Suppressor macrophage treated with lipopolysaccharide for 1 hour (primary cell): ENCODE measurements at regions not wholly inside any gene's neighbourhood (a gene's known extent, or its start where the extent isn't known, plus 50 kb on each side); places are given as distances from the start of the nearest gene placed in this dataset.

ENCODE experiments used
- DNase-seq, 3 donors: peaks; one replicate each; pipeline ENCODE4 v3.0.0-alpha.2; 2020 to 2022

DNA sequence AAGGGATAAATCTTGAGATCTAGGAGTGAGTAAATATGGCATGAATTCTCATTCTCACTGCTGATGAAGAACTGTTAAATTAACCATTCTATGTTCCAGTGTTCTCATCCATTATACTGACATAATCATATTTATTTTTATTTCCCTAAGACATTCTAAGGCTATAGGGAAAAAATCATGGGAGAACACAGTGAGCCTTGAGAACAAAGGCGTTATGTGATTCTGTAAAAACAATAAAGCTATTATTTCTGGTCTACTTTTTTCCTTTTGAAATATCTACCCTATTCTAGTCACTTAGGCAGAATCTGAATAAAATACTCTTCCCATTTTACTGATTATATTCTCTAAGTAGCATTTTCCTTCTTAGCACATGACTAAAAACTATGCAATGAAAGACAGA is 155.7 kb upstream of the ADAMTS16 start:
- no peak for DNase-seq

DNA sequence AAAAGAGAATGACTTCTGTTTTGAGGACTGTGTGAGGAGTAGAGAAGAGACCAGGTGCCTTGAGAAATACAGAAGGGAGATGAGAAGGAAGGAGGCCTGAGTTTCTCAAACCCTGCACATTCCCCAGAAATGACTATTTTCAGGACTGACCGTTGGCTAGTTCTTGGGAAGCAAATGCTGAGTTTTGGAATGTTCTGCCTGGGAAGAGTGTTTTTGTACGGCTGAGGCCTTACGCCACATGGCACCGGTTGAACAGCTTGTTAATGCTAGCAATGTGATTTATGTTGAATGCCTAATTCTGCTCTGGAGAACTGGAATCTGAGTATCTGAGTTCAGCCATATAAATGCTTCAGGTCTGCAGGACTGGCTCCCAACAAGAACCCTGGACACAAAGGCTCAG is 152.7 kb upstream of the ADAMTS16 start:
- DNase-seq: no peak

DNA sequence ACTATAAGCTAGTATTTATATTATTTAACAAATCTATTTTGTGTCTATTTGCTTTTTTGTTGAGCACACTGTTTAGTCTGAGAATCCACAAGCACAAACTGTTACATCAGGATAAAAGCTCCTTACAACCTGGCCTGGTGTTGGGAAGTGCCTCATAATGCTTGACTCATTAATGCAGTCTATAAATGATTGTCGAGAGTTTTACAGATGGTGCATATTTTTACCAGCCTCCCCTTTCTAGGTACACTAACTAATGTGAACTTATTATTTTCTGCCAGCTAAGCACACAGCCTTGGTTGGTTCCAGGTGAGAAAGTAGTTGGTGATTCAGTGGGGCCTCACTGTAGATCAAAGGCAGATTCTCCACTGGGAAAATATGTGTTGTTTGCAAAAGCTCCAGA is 151.0 kb upstream of the ADAMTS16 start:
- DNase-seq: no peak

DNA sequence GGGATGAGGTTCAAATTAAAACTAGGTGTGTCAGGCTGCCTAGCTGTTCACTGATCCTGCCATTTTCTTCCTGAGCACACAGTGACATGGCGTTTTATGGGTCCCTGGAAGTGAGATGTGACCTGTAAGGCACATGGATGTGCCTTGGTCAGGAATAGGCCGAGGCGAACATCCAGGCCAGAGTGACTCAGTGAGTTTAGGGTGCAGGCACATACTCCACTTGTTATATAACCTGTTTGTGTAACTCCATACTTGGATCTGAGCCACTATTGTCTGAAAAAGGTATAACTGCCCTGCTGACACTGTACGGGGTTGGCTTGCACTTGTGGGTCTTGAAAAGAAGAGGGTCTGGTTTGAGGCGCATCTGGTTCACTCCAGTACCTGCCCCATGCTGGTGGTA is 150.1 kb upstream of the ADAMTS16 start:
- DNase-seq: no peak

DNA sequence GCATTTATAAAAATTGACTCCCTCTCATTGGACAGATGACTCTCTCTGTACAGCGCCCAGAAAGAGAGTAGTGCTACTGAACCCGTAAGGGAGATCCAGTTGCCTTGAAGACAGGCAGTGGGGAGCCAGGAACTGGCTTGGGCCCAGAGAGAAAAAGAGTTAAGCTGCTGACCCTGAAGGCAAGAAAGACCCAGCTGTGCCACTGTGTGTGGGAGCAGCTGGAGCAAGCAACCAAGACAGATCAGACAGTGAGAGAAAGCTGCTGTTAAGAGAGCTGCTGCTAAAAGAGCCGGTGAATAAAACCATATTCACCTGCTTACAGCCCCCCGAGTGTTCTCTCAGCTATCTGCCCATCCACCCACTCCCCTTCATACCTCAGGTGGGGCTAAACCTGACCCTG is 149.7 kb upstream of the ADAMTS16 start:
- no peak for DNase-seq

DNA sequence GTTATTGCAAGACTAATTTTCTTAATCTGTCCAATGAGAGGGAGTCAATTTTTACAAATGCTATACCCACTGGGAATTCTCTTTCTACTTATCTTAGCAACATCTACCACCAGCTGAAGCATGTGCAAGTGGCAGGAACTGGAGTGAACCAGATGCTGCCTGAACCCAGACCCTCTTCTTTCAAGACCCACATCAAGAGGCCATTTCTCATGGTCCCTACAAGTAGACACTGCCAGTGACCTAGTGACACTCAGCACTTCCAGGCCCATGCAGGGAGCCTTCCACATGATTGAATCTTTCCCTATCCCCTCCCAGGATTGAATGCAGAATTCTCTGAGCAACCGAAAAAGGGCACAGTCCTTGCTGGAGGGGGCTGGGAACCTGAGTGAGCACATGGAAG is 148.2 kb upstream of the ADAMTS16 start:
- no peak for DNase-seq

DNA sequence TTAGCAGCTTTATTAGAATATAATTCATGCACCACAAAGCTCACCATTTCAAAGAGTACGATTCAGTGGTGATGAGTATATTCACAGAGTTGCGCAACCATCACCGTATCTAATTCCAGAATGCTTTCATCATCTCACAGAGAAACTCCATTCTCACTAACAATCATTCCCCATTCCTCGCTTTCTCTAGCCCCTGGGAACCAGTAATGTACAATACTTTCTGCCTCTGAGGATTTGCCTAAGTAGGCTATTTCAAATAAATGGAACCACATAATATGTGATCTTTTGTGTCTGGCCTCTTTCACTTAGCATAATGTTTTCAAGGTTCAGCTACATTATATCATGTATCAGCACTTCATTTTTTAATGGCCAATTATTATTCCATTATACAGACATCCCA is 145.1 kb upstream of the ADAMTS16 start:
- no peak for DNase-seq

DNA sequence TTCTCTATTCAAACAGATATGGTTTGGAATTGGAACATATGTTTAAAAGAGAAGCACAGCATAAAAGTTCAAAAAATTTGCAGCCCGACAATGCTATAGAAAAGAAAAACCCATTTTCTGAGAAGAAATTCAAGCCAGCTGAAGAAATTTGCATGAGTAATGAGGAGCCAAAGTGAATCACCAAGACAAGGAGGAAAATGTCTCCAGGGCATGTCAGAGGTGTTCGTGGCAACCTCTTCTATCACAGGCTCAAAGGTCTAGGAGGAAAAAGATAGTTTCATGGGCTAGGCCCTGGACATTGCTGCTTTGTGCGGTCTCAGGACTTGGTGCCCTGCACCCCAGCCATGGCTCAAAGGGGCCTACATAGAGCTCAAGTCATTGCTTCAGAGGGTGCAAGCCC is 134.8 kb upstream of the ADAMTS16 start:
- DNase-seq: no peak

DNA sequence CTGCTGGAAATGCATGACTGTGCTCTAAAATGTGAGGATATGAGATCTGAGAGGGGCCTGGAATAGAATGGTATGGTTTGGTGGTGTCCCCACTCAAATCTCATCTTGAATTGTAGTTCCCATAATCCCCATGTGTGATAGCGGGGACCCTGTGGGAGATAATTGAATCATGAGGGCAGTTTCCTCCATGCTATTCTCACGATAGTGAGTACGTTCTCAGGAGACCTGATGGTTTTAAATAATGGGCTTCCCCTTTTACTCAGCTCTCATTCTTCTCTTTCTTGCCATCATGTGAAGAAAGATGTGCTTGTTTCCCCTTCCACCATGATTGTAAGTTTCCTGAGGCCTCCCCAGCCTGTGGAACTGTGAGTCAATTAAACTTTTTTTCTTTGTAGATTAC is 133.6 kb upstream of the ADAMTS16 start:
- no peak for DNase-seq

DNA sequence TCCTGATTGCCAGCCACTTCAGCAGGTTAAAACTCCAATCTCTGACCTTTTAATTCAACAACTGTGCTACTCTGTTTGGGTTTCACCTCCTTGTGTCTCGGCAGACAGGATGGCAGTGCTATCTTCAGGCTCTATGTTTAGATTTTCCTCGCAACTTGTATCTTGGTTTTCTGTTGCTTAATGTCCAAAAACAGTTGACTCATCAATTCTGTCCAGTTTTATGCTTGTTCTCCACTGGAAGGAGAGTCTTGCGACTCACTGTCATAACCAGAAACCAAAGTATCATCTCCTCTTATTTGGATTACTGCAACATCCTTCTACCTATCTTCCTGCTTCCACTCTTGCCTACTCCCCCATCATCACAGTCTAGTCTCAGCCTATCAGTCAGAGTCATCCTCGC is 130.9 kb upstream of the ADAMTS16 start:
- DNase-seq: no peak

DNA sequence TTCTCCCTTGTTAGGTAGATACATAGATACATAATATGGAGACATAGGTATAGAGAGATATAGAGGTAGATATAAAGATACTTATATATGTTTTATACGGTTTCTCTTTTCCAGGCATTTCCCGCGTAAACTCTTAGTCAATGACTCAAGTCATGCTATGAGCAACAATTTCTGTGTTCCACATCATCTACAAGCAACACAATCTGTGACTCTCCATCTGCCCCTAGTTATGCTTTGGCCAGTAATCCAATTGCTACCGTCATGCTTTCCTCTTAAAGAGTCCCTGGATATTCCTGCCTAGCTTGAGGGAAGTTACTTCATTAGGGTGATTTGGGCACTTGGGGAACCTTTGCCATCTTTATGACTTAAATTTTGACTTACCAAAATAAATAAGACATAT is 129.0 kb upstream of the ADAMTS16 start:
- no peak for DNase-seq

DNA sequence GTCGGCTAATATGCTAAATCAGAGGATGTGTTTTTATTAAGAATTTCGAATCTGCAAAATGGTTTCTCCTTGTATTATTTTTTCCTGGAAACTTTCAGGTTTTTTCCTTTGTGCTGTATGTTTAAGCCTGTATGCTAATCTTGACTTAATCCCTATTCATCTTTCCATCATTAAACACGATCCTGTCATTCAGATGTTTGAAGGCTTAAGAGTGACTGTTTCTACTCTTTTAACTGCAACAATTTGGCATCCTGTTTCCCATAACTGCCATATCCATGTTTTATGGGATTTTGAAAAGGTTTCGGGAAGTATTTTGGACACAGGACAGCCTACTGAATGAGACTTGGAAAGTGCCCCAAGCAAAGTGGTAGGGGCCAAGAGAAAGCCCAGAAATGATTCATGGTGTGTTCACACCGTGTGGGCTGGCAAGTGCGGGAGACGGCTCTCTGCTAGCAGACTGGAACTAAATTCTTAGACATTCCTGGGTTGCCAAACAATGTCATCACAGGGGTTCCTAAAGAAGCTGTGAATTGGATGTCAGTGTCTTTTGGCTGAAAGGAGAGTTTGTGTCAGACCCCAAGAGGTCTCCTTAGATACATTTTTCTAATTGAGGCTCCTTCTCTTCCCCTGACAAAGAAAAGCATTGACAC is 125.4 kb upstream of the ADAMTS16 start:
- no peak for DNase-seq

DNA sequence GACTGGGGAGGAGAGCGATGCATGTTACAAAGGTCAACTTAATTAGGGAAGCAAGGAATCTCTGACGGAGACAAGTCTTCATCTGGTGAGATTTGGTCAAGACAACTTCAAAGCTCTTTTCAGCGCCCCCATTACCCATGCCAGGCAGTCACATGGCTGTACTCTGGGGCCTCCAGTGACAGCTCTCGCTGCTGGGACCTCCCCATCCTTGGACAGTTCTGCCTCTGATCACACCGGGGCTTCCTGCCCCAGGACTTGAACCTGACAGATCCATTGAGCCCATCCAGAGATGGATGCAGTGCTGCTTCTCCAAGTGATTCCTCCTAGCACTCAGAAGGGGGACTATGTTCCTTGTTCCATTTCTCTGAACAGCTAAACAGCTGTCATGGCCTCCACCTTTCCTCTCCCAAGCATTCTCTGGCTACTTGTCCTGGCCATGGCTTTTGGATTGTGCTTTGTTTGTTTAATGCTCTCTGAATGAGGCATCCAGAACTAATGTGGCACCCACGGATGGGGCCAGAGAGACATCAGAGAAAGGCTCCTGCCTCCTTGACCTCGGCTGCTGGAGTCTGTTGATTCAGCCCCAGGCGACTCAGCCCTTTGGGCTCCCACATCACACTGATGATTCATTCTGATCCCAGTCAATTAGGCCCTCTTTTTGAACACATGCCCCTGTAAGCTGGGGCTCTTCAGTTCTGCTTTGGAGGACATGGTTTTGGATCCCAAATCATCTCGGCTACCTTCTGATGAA is 122.1 kb upstream of the ADAMTS16 start:
- no peak for DNase-seq

DNA sequence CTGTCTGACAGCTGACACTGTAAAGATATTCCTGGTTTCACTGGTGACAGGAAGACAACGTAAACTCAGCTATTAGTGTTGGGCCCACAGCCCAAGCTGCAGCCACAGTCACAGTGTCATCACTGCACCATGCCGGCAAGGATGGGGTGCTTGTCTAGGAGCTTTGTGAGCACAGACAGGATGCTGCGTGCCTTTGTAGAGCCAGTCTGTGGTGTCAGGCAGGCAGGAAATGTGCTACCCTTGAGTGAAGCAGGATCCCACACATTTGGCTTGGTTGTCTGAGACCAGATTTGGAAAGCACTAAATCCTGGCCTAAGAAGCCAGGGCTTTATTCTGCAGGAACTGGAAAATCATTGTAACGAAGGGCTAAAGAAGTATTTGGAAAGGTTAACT is 121.6 kb upstream of the ADAMTS16 start:
- no peak for DNase-seq

DNA sequence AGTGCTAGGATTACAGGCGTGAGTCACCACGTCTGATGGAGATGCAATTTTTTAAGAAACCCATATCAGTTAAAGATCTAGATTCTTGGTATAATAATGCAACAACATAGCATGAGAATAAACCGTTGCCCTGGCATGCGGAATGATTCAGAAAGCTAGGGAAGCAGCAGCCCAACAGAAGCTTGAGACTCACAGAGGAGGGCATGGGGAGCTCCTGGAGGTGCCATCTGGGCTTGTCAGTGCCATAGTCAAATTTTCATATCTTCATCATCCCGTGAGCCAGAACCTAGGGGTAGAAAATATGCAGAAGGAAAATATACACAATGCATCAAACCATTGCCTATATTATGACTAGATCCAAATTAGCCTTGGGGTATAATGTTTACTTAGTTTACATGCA is 118.7 kb upstream of the ADAMTS16 start:
- DNase-seq: no peak

DNA sequence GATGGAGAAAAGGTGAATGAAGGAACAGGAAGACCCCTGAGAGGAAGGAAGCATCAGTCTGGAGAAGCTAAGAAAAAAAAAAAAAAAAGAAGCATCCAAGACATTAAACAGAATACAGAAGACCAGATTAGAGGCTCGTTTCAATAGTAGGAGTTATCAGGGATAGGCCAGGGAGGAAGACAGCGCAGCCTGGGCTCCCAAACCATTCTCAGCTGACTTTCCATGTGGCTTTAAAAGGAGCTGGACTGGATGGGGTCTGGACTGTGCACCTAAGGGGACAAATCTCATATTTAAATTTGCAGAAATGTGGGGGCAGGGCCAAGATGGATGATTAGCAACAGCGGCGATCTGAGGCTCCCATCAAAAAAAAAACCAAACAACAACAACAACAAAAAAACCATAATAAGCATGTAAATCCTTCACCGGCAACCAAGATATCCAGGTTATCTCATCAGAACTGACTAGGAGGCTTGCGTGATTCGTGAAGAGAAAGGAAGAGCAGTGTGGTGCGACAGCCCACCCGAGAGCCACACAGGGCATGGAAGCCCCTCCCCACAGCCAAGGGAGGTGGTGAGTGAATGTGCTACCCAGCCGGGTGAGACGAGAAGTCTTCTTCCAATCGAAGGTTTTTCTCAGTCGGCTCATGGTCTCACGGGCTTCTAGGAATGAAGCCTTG is 114.9 kb upstream of the ADAMTS16 start:
- DNase-seq: no peak

DNA sequence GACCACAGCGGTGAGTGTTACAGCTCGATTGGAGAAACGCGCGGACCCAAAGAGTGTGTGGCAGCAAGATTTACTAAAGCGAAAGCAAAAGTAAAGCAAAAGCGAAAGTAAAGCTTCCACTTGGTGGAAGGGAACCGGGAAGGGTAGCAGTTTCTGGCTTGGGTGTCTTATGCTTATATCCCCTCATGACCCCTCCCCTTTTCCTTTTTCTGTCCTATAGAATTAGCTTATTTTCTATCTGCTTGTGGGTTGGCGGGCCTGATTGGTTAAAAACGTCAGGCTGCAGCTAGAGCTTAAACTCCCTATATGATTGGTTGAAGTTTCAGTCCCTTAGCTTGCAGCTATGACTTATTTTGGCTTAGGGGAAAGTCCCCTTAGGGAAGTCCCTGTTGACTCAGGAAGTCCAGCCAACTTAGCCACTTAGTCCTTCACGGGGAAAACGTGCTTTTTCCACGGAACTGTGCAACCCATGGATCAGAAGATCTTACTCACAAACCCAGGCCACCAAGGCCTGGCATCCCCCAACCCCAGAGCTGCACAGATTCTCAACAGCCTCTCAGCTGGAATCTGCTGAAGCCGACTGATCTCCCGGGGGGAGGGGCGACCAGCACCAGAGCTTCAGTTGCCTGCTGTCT is 114.2 kb upstream of the ADAMTS16 start:
- DNase-seq: peak; percentile 1 to 22 (median 4)

DNA sequence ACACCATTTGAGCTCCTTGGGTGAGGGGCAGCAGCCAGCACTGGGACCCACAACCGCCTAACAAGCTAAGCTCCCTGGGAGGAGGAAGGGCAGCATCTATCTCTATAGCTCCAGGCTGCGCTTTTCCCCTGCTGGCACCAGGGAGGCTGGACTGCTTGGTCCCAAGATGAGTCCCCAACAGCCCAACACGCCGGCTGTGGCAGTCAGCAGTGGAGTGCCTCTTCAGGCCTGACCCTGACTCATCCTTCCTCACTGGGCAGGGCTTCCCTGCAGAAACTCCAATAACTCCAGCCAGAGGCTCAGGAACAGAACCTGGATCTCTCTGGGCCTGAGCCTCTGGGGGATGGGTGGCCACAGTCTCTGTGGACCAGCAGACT is 113.7 kb upstream of the ADAMTS16 start:
- DNase-seq: no peak

DNA sequence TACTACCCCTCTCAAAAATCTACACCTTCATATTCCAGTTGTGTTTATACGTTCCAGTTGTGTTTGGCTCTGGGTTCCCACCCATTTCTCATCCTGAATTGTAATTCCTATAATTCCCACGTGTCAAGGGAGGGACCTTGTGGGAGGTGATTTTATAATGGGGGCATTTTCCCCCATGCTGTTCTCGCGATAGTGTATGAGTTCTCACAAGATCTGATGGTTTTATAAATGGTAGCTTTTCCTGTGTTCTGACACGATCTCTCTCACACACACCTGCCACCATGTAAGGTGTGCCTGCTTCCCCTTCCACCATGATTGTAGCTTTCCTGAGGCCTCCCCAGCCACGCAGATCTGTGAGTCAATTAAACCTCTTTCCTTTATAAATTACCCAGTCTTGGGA is 108.5 kb upstream of the ADAMTS16 start:
- DNase-seq: no peak

DNA sequence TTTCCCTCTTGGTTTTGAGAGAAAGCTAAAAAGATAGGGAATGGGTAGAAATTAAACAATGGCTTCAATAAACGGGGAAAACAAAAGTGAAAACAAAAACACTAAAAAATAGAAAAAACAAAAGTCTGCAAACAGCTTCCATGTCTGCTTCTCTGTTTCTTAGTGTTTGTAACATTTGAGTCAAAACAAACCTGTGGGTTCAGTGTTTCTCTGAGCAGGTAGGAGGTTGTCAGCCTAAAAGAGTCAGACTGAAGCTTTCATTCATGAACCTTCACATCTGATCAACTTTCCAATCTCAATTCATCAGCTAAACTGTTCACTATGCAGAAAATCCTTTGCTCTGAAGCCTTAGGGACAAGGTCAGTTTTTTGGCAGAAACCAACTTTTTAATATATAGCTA is 102.5 kb upstream of the ADAMTS16 start:
- no peak for DNase-seq

DNA sequence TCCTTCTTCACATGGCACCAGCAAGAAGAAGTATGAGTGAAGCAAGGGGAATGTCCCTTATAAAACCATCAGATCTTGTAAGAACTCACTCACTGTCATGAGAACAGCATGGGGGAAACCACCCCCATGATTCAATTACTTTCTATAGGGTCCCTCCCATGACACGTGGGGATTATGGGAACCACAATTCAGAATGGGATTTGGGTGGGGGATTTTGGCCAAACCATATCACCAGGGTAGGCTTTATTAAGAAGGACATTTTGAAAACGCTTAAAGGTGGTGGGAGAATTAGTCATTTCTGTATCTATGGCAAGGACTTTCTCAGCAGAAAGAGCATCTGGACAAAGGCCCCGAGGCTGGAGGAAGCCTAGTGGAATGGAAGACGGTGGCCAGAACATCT is 100.2 kb upstream of the ADAMTS16 start:
- DNase-seq: no peak

DNA sequence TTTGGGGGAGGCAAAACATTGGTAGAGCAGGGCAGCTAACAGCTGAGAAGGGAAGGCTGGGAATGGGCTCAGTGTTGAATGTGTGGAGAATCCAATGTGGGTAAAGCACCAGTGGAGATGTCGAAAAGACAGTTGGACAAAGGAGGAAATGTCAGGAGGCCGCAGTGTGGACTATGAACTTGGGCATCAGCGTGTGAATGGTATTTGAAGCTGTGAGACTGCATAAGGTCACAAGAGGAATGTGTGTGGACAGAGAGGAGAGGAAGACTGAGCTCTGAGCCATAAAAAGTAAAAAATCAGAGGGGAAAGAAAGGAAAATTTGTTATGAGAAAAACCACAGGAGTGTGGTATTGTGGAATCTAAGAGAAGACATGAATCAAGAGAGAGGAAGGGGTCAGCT is 99.4 kb upstream of the ADAMTS16 start:
- no peak for DNase-seq

DNA sequence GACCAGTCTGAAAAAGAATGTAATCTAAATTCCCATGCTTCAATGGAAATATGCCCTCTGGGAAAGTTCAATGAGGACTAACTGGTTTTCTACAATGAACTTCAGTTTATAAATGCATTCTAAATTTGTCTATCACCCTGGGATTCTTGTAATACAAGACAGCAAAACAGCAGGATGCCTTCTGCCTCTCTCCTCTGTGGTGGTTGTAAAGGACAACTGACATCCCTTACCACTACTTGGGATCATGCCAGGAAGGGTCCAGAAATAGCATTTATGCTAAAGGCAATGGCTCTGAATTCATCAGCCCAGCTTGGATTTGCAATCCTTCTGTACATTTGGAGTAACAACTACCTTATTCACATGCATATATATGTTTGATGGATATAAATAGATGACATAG is 97.3 kb upstream of the ADAMTS16 start:
- no peak for DNase-seq

DNA sequence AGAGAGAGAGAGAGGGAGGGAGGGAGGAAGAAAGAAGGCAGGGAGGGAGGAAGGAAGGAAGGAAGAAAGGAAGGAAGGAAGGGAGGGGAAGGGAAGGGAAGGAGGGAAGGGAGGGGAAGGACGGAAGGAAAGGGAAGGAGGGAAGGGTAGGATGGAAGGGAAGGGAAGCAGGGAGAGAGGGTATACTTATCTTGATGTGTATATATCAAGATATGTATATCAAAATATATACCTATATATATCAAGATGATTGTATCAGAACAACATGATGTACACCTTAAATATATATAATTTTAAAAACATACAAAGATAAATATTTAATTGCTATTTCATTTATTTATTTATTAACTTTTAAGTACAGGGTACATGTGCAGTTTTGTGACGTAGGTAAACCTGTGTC is 96.8 kb upstream of the ADAMTS16 start:
- DNase-seq: no peak
